ENCODE measurements at regions not wholly inside any gene's neighbourhood (a gene's known extent, or its start where the extent isn't known, plus 50 kb on each side); places are given as distances from the start of the nearest gene placed in this dataset.

- no peak for DNase-seq
- Histone ChIP-seq H3K4me1 (no peaks in the 10 kb centered on the region), H3K4me3 (no peak overlapping the region), H3K36me3 (no peaks in the 10 kb centered on the region), H3K9me3 (no peaks in the 10 kb centered on the region), H3K27me3 (no peaks in the 10 kb centered on the region), H3K27ac (no peak overlapping the region)
- TF ChIP-seq POLR2A (IDR thresholded peaks at IDR 0.05) (no peak), CTCF (IDR thresholded peaks at IDR 0.05) (no peak)
- intact Hi-C loops (cut with DNase I): no loop called here
These were observed 1260.7 kb downstream of the PLA2G4A start for GRCh38 chr1:188089461-188089860.

- TF ChIP-seq CTCF (IDR thresholded peaks at IDR 0.05): no peak
- TF ChIP-seq POLR2A (IDR thresholded peaks at IDR 0.05): no peak
- H3K4me3 ChIP-seq: no peak overlapping the region
- H3K27ac ChIP-seq: no peak overlapping the region
- no peaks in the 10 kb centered on the region for H3K27me3 ChIP-seq
- no peak for DNase-seq
- no peaks in the 10 kb centered on the region for H3K36me3 ChIP-seq
- no peaks in the 10 kb centered on the region for H3K4me1 ChIP-seq
- intact Hi-C loops (cut with DNase I): no loop called here
- no peaks in the 10 kb centered on the region for H3K9me3 ChIP-seq
These were observed 1267.8 kb downstream of the PLA2G4A start for GRCh38 chr1:188096521-188096920.

GRCh38 chr1:188117436-188117835, 1288.7 kb downstream of the PLA2G4A start:
- no peak overlapping the region for H3K27ac ChIP-seq
- DNase-seq: no peak
- no peak for TF ChIP-seq POLR2A (IDR thresholded peaks at IDR 0.05)
- TF ChIP-seq CTCF (IDR thresholded peaks at IDR 0.05): no peak
- 33 to 37% methylated on average over 2 of the region's 2 CpGs for WGBS, 2 donors
- intact Hi-C loops (cut with DNase I): no loop called here
- no peaks in the 10 kb centered on the region for H3K27me3 ChIP-seq
- no peaks in the 10 kb centered on the region for H3K4me1 ChIP-seq
- H3K9me3 ChIP-seq: no peaks in the 10 kb centered on the region
- no peak overlapping the region for H3K4me3 ChIP-seq
- no peaks in the 10 kb centered on the region for H3K36me3 ChIP-seq

GRCh38 chr1:188122646-188123045, 1293.9 kb downstream of the PLA2G4A start:
- TF ChIP-seq POLR2A (IDR thresholded peaks at IDR 0.05) (no peak), CTCF (IDR thresholded peaks at IDR 0.05) (no peak)
- WGBS, 2 donors: 52 to 65% methylated on average over 4 of the region's 4 CpGs
- no peaks in the 10 kb centered on the region for H3K36me3 ChIP-seq
- H3K9me3 ChIP-seq: no peaks in the 10 kb centered on the region
- no peak for DNase-seq
- intact Hi-C loops (cut with DNase I): no loop called here
- H3K27me3 ChIP-seq: no peaks in the 10 kb centered on the region
- H3K4me3 ChIP-seq: no peak overlapping the region
- H3K27ac ChIP-seq: no peak overlapping the region
- H3K4me1 ChIP-seq: no peaks in the 10 kb centered on the region

- 36 to 45% methylated on average over 1 of the region's 1 CpG for WGBS, 2 donors
- TF ChIP-seq POLR2A (IDR thresholded peaks at IDR 0.05) (no peak), CTCF (IDR thresholded peaks at IDR 0.05) (no peak)
- Histone ChIP-seq H3K4me3 (no peak overlapping the region), H3K9me3 (no peaks in the 10 kb centered on the region), H3K27me3 (no peaks in the 10 kb centered on the region), H3K36me3 (no peaks in the 10 kb centered on the region), H3K27ac (no peak overlapping the region), H3K4me1 (no peaks in the 10 kb centered on the region)
- intact Hi-C loops (cut with DNase I): no loop called here
- no peak for DNase-seq
These were observed 1298.8 kb downstream of the PLA2G4A start for GRCh38 chr1:188127507-188127906.

Data from esophagus squamous epithelium (tissue), 5 donors.